Lower lobe of right lung (tissue), 2 donors: ENCODE measurements at regions not wholly inside any gene's neighbourhood (a gene's known extent, or its start where the extent isn't known, plus 50 kb on each side); places are given as distances from the start of the nearest gene placed in this dataset.

Experiments used
- ATAC-seq, 2 donors: fragments of 200-7000 bp; cut with Tn5 transposase; one replicate each; pipeline ENCODE4 v1.9.1; 2020 to 2022; ENCODE audit warnings: mild to moderate bottlenecking in 2 of 2, moderate library complexity in 2 of 2
- DNase-seq: peaks from one replicate; pipeline ENCODE4 v3.0.0-alpha.2; 2020
- H3K27ac ChIP-seq: fragments of 200-600 bp; one replicate; pipeline ENCODE4 v1.8.0; 2022
- H3K27me3 ChIP-seq: fragments of 200-600 bp; one replicate; pipeline ENCODE4 v1.8.0; 2022; ENCODE audit warnings: low read depth
- H3K36me3 ChIP-seq: fragments of 200-600 bp; one replicate; pipeline ENCODE4 v1.8.0; 2022; ENCODE audit warnings: mild to moderate bottlenecking
- H3K4me1 ChIP-seq: fragments of 200-600 bp; one replicate; pipeline ENCODE4 v1.8.0; 2022
- H3K4me3 ChIP-seq: fragments of 200-600 bp; one replicate; pipeline ENCODE4 v1.8.0; 2022; ENCODE audit warnings: mild to moderate bottlenecking
- H3K9me3 ChIP-seq: fragments of 200-600 bp; one replicate; pipeline ENCODE4 v1.8.0; 2022
- CTCF ChIP-seq: fragments of 200-600 bp; IDR thresholded peaks from one replicate; pipeline ENCODE4 v1.8.0; 2022; ENCODE audit warnings: antibody characterized with exemption, mild to moderate bottlenecking
- intact Hi-C: fragments of 100-400 bp; cut with DNase I; formaldehyde crosslinking; loops from one replicate; pipeline ENCODE4 v1.11.0; 2022
- donor health status: DM: no; HTN: yes; CAD: no; lungs with severe emphysema.

GRCh38 chr9:1581926-1582325 lies 433.2 kb upstream of the SMARCA2 start:
- H3K27ac ChIP-seq: no peak overlapping the region
- no peaks in the 10 kb centered on the region for H3K36me3 ChIP-seq
- intact Hi-C loops: no loop called here
- no peak for TF ChIP-seq CTCF
- ATAC-seq (no peak), DNase-seq (no peak)
- H3K4me3 ChIP-seq: no peak overlapping the region
- H3K4me1 ChIP-seq: no peaks in the 10 kb centered on the region
- no peaks in the 10 kb centered on the region for H3K27me3 ChIP-seq
- no peaks in the 10 kb centered on the region for H3K9me3 ChIP-seq

- Histone ChIP-seq H3K27me3 (no peaks in the 10 kb centered on the region), H3K4me3 (no peak overlapping the region), H3K9me3 (no peaks in the 10 kb centered on the region), H3K4me1 (no peaks in the 10 kb centered on the region), H3K36me3 (no peaks in the 10 kb centered on the region), H3K27ac (no peak overlapping the region)
- intact Hi-C loops: no loop called here
- DNase-seq (no peak), ATAC-seq (no peak)
- TF ChIP-seq CTCF: no peak
Observed at GRCh38 chr9:1591310-1591709, 423.8 kb upstream of the SMARCA2 start.

GRCh38 chr9:1598270-1598669 lies 416.9 kb upstream of the SMARCA2 start:
- no peak for ATAC-seq
- H3K9me3 ChIP-seq: no peaks in the 10 kb centered on the region
- intact Hi-C loops: no loop called here
- no peaks in the 10 kb centered on the region for H3K27me3 ChIP-seq
- no peak for DNase-seq
- no peak overlapping the region for H3K27ac ChIP-seq
- TF ChIP-seq CTCF: no peak
- no peaks in the 10 kb centered on the region for H3K36me3 ChIP-seq
- H3K4me3 ChIP-seq: no peak overlapping the region
- no peaks in the 10 kb centered on the region for H3K4me1 ChIP-seq

- ATAC-seq: no peak
- Histone ChIP-seq H3K4me1 (no peaks in the 10 kb centered on the region), H3K36me3 (no peaks in the 10 kb centered on the region), H3K27me3 (no peaks in the 10 kb centered on the region), H3K9me3 (no peaks in the 10 kb centered on the region), H3K4me3 (no peak overlapping the region), H3K27ac (no peak overlapping the region)
- DNase-seq: no peak
- intact Hi-C loops: no loop called here
- no peak for TF ChIP-seq CTCF
Observed at GRCh38 chr9:1599961-1600360, 415.2 kb upstream of the SMARCA2 start.

- Histone ChIP-seq H3K36me3 (no peaks in the 10 kb centered on the region), H3K9me3 (no peaks in the 10 kb centered on the region), H3K4me1 (no peaks in the 10 kb centered on the region), H3K27me3 (no peaks in the 10 kb centered on the region), H3K4me3 (no peak overlapping the region), H3K27ac (no peak overlapping the region)
- DNase-seq (no peak), ATAC-seq (peak in 1 of 2 donors; percentile 36)
- peak; percentile 46 for TF ChIP-seq CTCF
- intact Hi-C loops: no loop called here
Observed at GRCh38 chr9:1604942-1605560, 410.1 kb upstream of the SMARCA2 start.
